OCI-LY1 (cell line): ENCODE measurements at regions not wholly inside any gene's neighbourhood (a gene's known extent, or its start where the extent isn't known, plus 50 kb on each side); places are given as distances from the start of the nearest gene placed in this dataset.

Experiments used
- H2AFZ ChIP-seq: fragments of 200-600 bp; sonication (generic), shearing (Covaris generic); 2 replicates; pipeline ENCODE4 v1.6.0; 2014; ENCODE audit warnings: antibody characterized with exemption, mild to moderate bottlenecking, low read length
- H3F3A ChIP-seq: fragments of 200-600 bp; sonication (generic), shearing (Covaris generic); 2 replicates; pipeline ENCODE4 v1.6.0; 2014; ENCODE audit warnings: mild to moderate bottlenecking, antibody characterized with exemption, low read length, moderate library complexity; ENCODE audit not compliant: insufficient read depth
- H3K27ac ChIP-seq: fragments of 200-600 bp; sonication (generic); 2 replicates; pipeline ENCODE4 v1.5.1; 2014; ENCODE audit warnings: low read length, mixed run types, mild to moderate bottlenecking, low read depth; ENCODE audit not compliant: poor library complexity, severe bottlenecking
- H3K27me3 ChIP-seq: fragments of 200-600 bp; sonication (generic); 2 replicates; pipeline ENCODE4 v1.6.0; 2014; ENCODE audit warnings: antibody characterized with exemption, mild to moderate bottlenecking, low read length, moderate library complexity; ENCODE audit not compliant: insufficient read depth
- H3K36me3 ChIP-seq: fragments of 200-600 bp; sonication (generic); 2 replicates; pipeline ENCODE4 v1.6.1; 2014; ENCODE audit warnings: mild to moderate bottlenecking, antibody characterized with exemption, low read length, moderate library complexity, mixed read lengths; ENCODE audit not compliant: insufficient read depth
- H3K4me1 ChIP-seq: fragments of 200-600 bp; sonication (generic); 2 replicates; pipeline ENCODE4 v1.5.1; 2014; ENCODE audit warnings: mild to moderate bottlenecking, low read length, moderate library complexity; ENCODE audit not compliant: insufficient read depth, severe bottlenecking
- H3K4me2 ChIP-seq: fragments of 200-600 bp; sonication (generic), shearing (Covaris generic); 2 replicates; pipeline ENCODE4 v1.6.1; 2014; ENCODE audit warnings: low read length
- H3K4me3 ChIP-seq: fragments of 200-600 bp; sonication (generic); 2 replicates; pipeline ENCODE4 v1.5.1; 2014; ENCODE audit warnings: low read length, low read depth, mild to moderate bottlenecking, mixed read lengths; ENCODE audit not compliant: poor library complexity, severe bottlenecking
- H3K79me2 ChIP-seq: fragments of 200-600 bp; shearing (Covaris generic); 2 replicates; pipeline ENCODE4 v1.6.1; 2016; ENCODE audit warnings: mixed run types, low read length, mixed read lengths; ENCODE audit not compliant: insufficient read depth
- H3K9ac ChIP-seq: fragments of 200-600 bp; sonication (generic), shearing (Covaris generic); 2 replicates; pipeline ENCODE4 v1.6.1; 2014; ENCODE audit warnings: mild to moderate bottlenecking, low read length, mixed read lengths
- H3K9me2 ChIP-seq: fragments of 200-600 bp; sonication (generic), shearing (Covaris generic); 2 replicates; pipeline ENCODE4 v1.6.1; 2014; ENCODE audit warnings: low read depth, mild to moderate bottlenecking, low read length, mixed read lengths
- H3K9me3 ChIP-seq: fragments of 200-600 bp; shearing (Covaris generic); 2 replicates; pipeline ENCODE4 v1.6.1; 2014; ENCODE audit warnings: low read length, mixed read lengths
- H4K20me1 ChIP-seq: fragments of 200-600 bp; sonication (generic), shearing (Covaris generic); 2 replicates; pipeline ENCODE4 v1.6.0; 2016; ENCODE audit warnings: mild to moderate bottlenecking, low read length; ENCODE audit not compliant: insufficient read depth
- EZH2 ChIP-seq: fragments of 200-600 bp; sonication (generic), shearing (Covaris generic); IDR thresholded peaks from 2 replicates; pipeline ENCODE4 v1.8.0; 2017; ENCODE audit warnings: borderline replicate concordance, mixed run types, mild to moderate bottlenecking, antibody characterized with exemption, low read length, moderate library complexity, mixed read lengths
- TF ChIP-seq, protein P1 (sequence below): fragments of 200-600 bp; sonication (generic), shearing (Covaris generic); IDR thresholded peaks from 2 replicates; pipeline ENCODE4 v1.5.1; 2017; ENCODE audit warnings: mild to moderate bottlenecking, antibody characterized with exemption, low read length, moderate library complexity, mixed read lengths

DNA sequence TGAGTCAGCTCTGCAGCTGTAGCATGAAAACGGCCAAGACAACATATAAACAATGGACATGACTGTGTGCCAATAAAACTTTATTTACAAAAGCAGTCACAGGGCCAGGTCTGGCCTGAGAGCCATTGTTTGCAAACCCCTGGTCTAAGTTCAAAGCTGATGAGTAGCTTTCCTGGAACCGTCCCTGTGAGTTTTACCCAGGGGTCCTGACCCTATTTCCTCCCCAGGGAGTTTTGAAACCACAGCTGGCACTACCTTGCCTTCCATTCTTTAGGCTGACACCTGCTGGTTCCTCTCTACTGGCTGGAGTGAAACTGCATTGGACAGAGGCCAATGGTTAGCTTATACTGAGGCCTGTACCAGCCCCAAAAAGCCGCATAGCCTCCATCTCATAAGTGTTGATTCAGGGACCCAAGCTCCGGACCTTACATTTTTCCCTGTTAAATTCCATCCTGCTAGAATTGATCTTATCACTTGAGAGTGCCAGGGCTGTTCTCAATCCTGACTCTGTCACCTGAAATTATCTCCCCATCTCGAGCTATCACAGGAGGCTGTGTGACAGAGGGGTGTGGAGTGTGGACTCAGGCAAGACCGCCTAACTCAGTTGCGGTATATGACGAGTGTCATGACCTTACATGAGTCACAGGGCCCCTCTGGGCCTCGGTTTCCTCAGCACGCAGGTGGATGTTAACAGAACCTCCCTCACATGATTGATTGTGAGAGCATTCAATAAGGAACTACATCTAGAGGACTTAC, 343.6 kb downstream of the NPHP4 start:
- H3K9me3 ChIP-seq: no peaks in the 10 kb centered on the region
- H3K79me2 ChIP-seq: no peaks in the 10 kb centered on the region
- no peaks in the 10 kb centered on the region for H3K36me3 ChIP-seq
- no peaks in the 10 kb centered on the region for H3F3A ChIP-seq
- TF ChIP-seq EZH2: no peak
- TF ChIP-seq, protein P1, sequence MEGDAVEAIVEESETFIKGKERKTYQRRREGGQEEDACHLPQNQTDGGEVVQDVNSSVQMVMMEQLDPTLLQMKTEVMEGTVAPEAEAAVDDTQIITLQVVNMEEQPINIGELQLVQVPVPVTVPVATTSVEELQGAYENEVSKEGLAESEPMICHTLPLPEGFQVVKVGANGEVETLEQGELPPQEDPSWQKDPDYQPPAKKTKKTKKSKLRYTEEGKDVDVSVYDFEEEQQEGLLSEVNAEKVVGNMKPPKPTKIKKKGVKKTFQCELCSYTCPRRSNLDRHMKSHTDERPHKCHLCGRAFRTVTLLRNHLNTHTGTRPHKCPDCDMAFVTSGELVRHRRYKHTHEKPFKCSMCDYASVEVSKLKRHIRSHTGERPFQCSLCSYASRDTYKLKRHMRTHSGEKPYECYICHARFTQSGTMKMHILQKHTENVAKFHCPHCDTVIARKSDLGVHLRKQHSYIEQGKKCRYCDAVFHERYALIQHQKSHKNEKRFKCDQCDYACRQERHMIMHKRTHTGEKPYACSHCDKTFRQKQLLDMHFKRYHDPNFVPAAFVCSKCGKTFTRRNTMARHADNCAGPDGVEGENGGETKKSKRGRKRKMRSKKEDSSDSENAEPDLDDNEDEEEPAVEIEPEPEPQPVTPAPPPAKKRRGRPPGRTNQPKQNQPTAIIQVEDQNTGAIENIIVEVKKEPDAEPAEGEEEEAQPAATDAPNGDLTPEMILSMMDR: no peak
- no peak overlapping the region for H3K4me2 ChIP-seq
- H4K20me1 ChIP-seq: no peaks in the 10 kb centered on the region
- H3K4me3 ChIP-seq: no peak overlapping the region
- no peak overlapping the region for H2AFZ ChIP-seq
- peaks cover 8% of the 10 kb centered on the region; the same call in 1 of the 2 replicates for H3K27me3 ChIP-seq
- no peak overlapping the region for H3K27ac ChIP-seq
- H3K9me2 ChIP-seq: no peaks in the 10 kb centered on the region
- no peak overlapping the region for H3K9ac ChIP-seq
- no peaks in the 10 kb centered on the region for H3K4me1 ChIP-seq

DNA sequence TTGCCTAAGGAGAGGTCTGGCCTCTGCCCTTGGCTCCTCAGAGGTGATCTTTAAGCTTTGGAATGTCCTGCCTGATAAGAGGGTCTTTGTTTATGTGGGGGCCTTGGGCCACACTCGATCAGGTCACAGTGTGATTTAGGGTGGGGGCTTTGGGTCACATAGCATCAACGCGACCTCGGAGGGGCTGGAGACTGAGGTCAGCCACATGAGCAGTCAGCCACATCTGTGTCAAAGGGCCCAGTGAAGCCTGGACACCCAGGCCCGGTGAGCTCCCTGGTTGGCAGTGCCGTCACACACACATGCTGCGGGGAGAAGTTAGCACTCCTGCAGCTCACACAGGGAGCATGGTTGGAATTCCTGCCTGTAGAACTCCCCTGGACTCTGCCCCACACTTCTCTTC, 345.0 kb downstream of the NPHP4 start:
- Histone ChIP-seq H3K4me3 (no peak overlapping the region), H3K9me3 (no peaks in the 10 kb centered on the region), H3K36me3 (no peaks in the 10 kb centered on the region), H3K27ac (no peak overlapping the region), H3K9ac (no peak overlapping the region), H3K27me3 (peaks cover 8% of the 10 kb centered on the region; the same call in 1 of the 2 replicates), H3K9me2 (no peaks in the 10 kb centered on the region), H3K4me1 (no peaks in the 10 kb centered on the region), H3F3A (no peaks in the 10 kb centered on the region), H3K4me2 (no peak overlapping the region), H3K79me2 (no peaks in the 10 kb centered on the region), H2AFZ (no peak overlapping the region), H4K20me1 (no peaks in the 10 kb centered on the region)
- TF ChIP-seq, protein P1: no peak
- TF ChIP-seq EZH2: no peak

DNA sequence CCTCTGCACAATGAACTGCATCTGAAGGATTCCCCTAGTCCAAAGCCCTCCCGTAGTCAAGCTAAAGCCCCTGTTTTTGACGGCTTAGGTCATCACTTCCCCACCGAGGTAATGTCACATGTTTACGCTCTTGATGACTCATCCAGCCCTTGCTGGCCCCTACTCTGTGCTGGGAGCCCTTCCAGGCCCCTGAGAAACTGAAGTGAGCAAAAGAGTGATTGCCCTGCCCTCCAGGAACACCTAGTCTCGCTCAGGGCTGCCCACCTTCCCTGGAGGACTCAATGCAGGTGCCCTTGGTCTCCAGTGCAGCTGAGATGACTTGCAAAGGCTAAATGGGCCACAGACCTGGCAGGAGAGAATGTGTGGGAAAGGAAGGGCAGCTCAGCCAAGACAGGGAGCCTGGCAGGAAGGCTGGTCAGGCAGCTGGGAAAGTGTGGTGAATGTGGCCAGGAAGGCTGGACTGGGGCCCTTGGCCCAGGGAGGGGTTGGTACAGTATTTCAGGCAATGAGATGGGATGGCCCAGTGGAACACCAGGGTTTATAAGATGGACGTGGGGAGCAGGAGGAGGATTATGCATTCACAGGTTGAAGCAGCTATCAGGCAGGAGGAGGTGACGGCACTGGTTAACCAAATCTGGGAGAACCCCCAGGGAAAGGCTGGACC, 345.6 kb downstream of the NPHP4 start:
- Histone ChIP-seq H3K4me3 (no peak overlapping the region), H4K20me1 (no peaks in the 10 kb centered on the region), H2AFZ (no peak overlapping the region), H3K36me3 (no peaks in the 10 kb centered on the region), H3F3A (no peaks in the 10 kb centered on the region), H3K27ac (no peak overlapping the region), H3K4me1 (no peaks in the 10 kb centered on the region), H3K9ac (no peak overlapping the region), H3K9me3 (no peaks in the 10 kb centered on the region), H3K9me2 (no peaks in the 10 kb centered on the region), H3K79me2 (no peaks in the 10 kb centered on the region), H3K4me2 (no peak overlapping the region), H3K27me3 (peaks cover 8% of the 10 kb centered on the region; the same call in 1 of the 2 replicates)
- TF ChIP-seq EZH2: no peak
- TF ChIP-seq, protein P1: no peak
